ENCODE measurements at regions not wholly inside any gene's neighbourhood (a gene's known extent, or its start where the extent isn't known, plus 50 kb on each side); places are given as distances from the start of the nearest gene placed in this dataset.

- DNase-seq (ENCODE audit: low read depth), result no peak
- no peak overlapping the region for H3K4me3 ChIP-seq (ENCODE audit: low read depth, low read length)
Observed at GRCh38 chr9:109934857-109935215, 154.8 kb downstream of the PALM2AKAP2 start.

- DNase-seq (ENCODE audit: low read depth), result no peak
Observed at GRCh38 chr9:109935406-109936087, 155.5 kb downstream of the PALM2AKAP2 start.

GRCh38 chr9:109937861-109938453 lies 158.0 kb downstream of the PALM2AKAP2 start:
- DNase-seq (ENCODE audit: low read depth), result no peak
- no peak overlapping the region for H3K4me3 ChIP-seq (ENCODE audit: low read depth, low read length)

More at GRCh38 chr9:109935406-109936087, 155.5 kb downstream of the PALM2AKAP2 start:
- H3K4me3 ChIP-seq (ENCODE audit: low read depth, low read length), result no peak overlapping the region

- DNase-seq (ENCODE audit: low read depth), result no peak
- H3K4me3 ChIP-seq (ENCODE audit: low read depth, low read length), result no peak overlapping the region
Observed at GRCh38 chr9:109939698-109940342, 159.8 kb downstream of the PALM2AKAP2 start.

GRCh38 chr9:109940561-109940960 lies 160.6 kb downstream of the PALM2AKAP2 start:
- no peak for DNase-seq (ENCODE audit: low read depth)
- no peak overlapping the region for H3K4me3 ChIP-seq (ENCODE audit: low read depth, low read length)

GRCh38 chr9:109941771-109942170 lies 161.8 kb downstream of the PALM2AKAP2 start:
- no peak for DNase-seq (ENCODE audit: low read depth)
- H3K4me3 ChIP-seq (ENCODE audit: low read depth, low read length), result no peak overlapping the region

GRCh38 chr9:109945573-109945972 lies 165.6 kb downstream of the PALM2AKAP2 start:
- DNase-seq (ENCODE audit: low read depth), result peak; percentile 62
- H3K4me3 ChIP-seq (ENCODE audit: low read depth, low read length), result no peak overlapping the region

GRCh38 chr9:109948453-109948852 lies 168.5 kb downstream of the PALM2AKAP2 start:
- no peak for DNase-seq (ENCODE audit: low read depth)
- H3K4me3 ChIP-seq (ENCODE audit: low read depth, low read length), result no peak overlapping the region

- DNase-seq (ENCODE audit: low read depth), result no peak
- H3K4me3 ChIP-seq (ENCODE audit: low read depth, low read length), result no peak overlapping the region
Observed at GRCh38 chr9:109950710-109951443, 170.9 kb downstream of the PALM2AKAP2 start.

GRCh38 chr9:109953300-109953699 lies 173.3 kb downstream of the PALM2AKAP2 start:
- no peak for DNase-seq (ENCODE audit: low read depth)
- H3K4me3 ChIP-seq (ENCODE audit: low read depth, low read length), result no peak overlapping the region

- DNase-seq (ENCODE audit: low read depth), result no peak
- H3K4me3 ChIP-seq (ENCODE audit: low read depth, low read length), result no peak overlapping the region
Observed at GRCh38 chr9:109953813-109954497, 174.0 kb downstream of the PALM2AKAP2 start.

GRCh38 chr9:109956717-109957440 lies 176.9 kb downstream of the PALM2AKAP2 start:
- DNase-seq (ENCODE audit: low read depth), result no peak
- H3K4me3 ChIP-seq (ENCODE audit: low read depth, low read length), result no peak overlapping the region

- no peak for DNase-seq (ENCODE audit: low read depth)
- H3K4me3 ChIP-seq (ENCODE audit: low read depth, low read length), result no peak overlapping the region
Observed at GRCh38 chr9:109959679-109960078, 179.7 kb downstream of the PALM2AKAP2 start.

- H3K4me3 ChIP-seq (ENCODE audit: low read depth, low read length), result no peak overlapping the region
- DNase-seq (ENCODE audit: low read depth), result no peak
Observed at GRCh38 chr9:109961626-109962025, 181.6 kb downstream of the PALM2AKAP2 start.

GRCh38 chr9:109962215-109962614 lies 182.2 kb downstream of the PALM2AKAP2 start:
- DNase-seq (ENCODE audit: low read depth), result no peak
- H3K4me3 ChIP-seq (ENCODE audit: low read depth, low read length), result no peak overlapping the region

GRCh38 chr9:109963079-109963478 lies 183.1 kb downstream of the PALM2AKAP2 start:
- no peak for DNase-seq (ENCODE audit: low read depth)
- no peak overlapping the region for H3K4me3 ChIP-seq (ENCODE audit: low read depth, low read length)

- no peak for DNase-seq (ENCODE audit: low read depth)
- H3K4me3 ChIP-seq (ENCODE audit: low read depth, low read length), result no peak overlapping the region
Observed at GRCh38 chr9:109966643-109967368, 186.8 kb downstream of the PALM2AKAP2 start.

All from skeletal muscle cell (primary cell).